Sigmoid colon (tissue), 4 donors: ENCODE measurements at regions not wholly inside any gene's neighbourhood (a gene's known extent, or its start where the extent isn't known, plus 50 kb on each side); places are given as distances from the start of the nearest gene placed in this dataset.

ENCODE experiments used
- POLR2A ChIP-seq, 2 donors: fragments of 450-650 bp; IDR thresholded peaks; one replicate each; pipeline ENCODE4 v1.6.1; 2016; ENCODE audit warnings: antibody characterized with exemption in 2 of 2, mild to moderate bottlenecking in 2 of 2, moderate library complexity in 2 of 2
- POLR2AphosphoS5 ChIP-seq, 4 donors: sonication (generic); formaldehyde crosslinking; IDR thresholded peaks; one replicate each; pipeline ENCODE4 v1.6.1; 2017; ENCODE audit warnings: antibody characterized with exemption in 4 of 4

- no peak for TF ChIP-seq POLR2AphosphoS5 (IDR thresholded peaks at IDR 0.05)
- TF ChIP-seq POLR2A (IDR thresholded peaks at IDR 0.05): no peak
Observed at GRCh38 chr18:22482948-22483347, 65.2 kb upstream of the CTAGE1 start.
